ENCODE measurements at regions not wholly inside any gene's neighbourhood (a gene's known extent, or its start where the extent isn't known, plus 50 kb on each side); places are given as distances from the start of the nearest gene placed in this dataset.

GRCh38 chr6:153980171-153980570 is 58.9 kb upstream of the OPRM1 start:
- no peak for TF ChIP-seq CTCF (conservative IDR thresholded peaks at IDR 0.05)
- TF ChIP-seq ZFX (IDR thresholded peaks at IDR 0.05): no peak
